ENCODE measurements at regions not wholly inside any gene's neighbourhood (a gene's known extent, or its start where the extent isn't known, plus 50 kb on each side); places are given as distances from the start of the nearest gene placed in this dataset.

DNA sequence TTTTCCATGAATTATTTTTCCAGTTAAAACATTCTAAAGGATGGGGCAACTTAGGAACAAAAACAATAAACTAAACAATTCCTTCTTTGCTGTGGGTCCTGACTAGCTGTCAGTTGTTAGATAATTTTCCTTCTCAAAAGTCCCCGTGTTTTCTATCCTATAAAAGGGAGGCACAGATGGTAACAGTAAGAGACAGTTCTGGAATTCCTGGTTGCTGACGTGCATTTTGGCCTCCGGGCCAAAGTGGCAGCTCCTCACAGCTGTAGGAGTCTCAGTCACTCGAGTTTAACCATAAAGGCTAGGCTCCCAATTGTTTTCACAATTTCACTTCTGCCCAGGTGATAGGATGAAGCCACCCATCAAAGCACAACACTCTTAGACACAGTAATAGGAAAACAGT lies 77.0 kb upstream of the ZNF423 start:
- no peak for TF ChIP-seq CTCF (conservative IDR thresholded peaks at IDR 0.05 in 1 of 2, IDR thresholded peaks at IDR 0.05 in 1 of 2; ENCODE audit: low read depth in 1 of 2, low read length in 2 of 2)
- no peak for TF ChIP-seq EZH2 (IDR thresholded peaks at IDR 0.05; ENCODE audit: low read length, missing control alignments)

Measured in fibroblast of lung (primary cell).